K562 (cell line): ENCODE measurements at regions not wholly inside any gene's neighbourhood (a gene's known extent, or its start where the extent isn't known, plus 50 kb on each side); places are given as distances from the start of the nearest gene placed in this dataset.

Experiments
- ATAC-seq: fragments of 200-7000 bp; cut with Tn5 transposase; 3 replicates; pipeline ENCODE4 v1.9.1; 2020; ENCODE audit warnings: moderate library complexity
- BruUV-seq: library from RNA; stranded (reverse); fragments of 400-500 nt; replicated peaks from 2 replicates; lab custom pipeline; 2021; lab: Mats Ljungman, UMichigan
- CTCF ChIA-PET: fragments of 300-600 bp; formaldehyde crosslinking; extraction: SDS; loops from one replicate; lab custom pipeline; 2021; ENCODE audit warnings: low intra/inter-chr PET ratio; lab: Yijun Ruan, JAX
- POLR2A ChIA-PET: fragments of 300-600, 350-650 bp; sonication (Branson Sonifier 250); formaldehyde crosslinking; extraction: SDS; loops from one replicate; lab custom pipeline; 2021; ENCODE audit warnings: antibody characterized with exemption, inconsistent platforms; lab: Yijun Ruan, JAX
- DNase-seq, 4 experiments: peaks; one replicate each; pipeline versions ENCODE4 v3.0.0 to v3.0.0-alpha.2; 2011 to 2018; ENCODE audit warnings: low spot score in 3 of 4, mixed read lengths in 3 of 4; ENCODE audit errors: extremely low read depth in 1 of 4
- FAIRE-seq: peaks from 2 replicates; lab custom pipeline; 2011; peaks lifted over from hg19 to GRCh38; lab: Jason Lieb, UNC
- H2AFZ ChIP-seq: 2 replicates; pipeline ENCODE4 v1.6.0; 2011; ENCODE audit warnings: low read depth, low read length, control low read depth, inconsistent platforms
- H3K27ac ChIP-seq: fragments of 200-600 bp; 3 replicates; pipeline ENCODE4 v1.8.0; 2011; ENCODE audit warnings: low read depth, mild to moderate bottlenecking, control low read depth, inconsistent platforms, low read length, moderate library complexity, mixed read lengths; ENCODE audit errors: extremely low read depth
- H3K27me3 ChIP-seq, 2 experiments: fragments of 300-600 bp in 1 of 2; 2 replicates in 1 of 2; 3 replicates in 1 of 2; pipeline versions ENCODE4 v1.6.0 to v1.8.0; 2011; ENCODE audit warnings: inconsistent platforms in 2 of 2, low read length in 2 of 2, mild to moderate bottlenecking in 1 of 2, mixed read lengths in 1 of 2, moderate library complexity in 1 of 2; ENCODE audit not compliant: control insufficient read depth in 2 of 2, insufficient read depth in 2 of 2
- H3K36me3 ChIP-seq: fragments of 300-600 bp; 3 replicates; pipeline ENCODE4 v1.8.0; 2011; ENCODE audit warnings: mild to moderate bottlenecking, low read length, inconsistent platforms; ENCODE audit not compliant: control insufficient read depth, insufficient read depth
- H3K4me1 ChIP-seq, 2 experiments: fragments of 200-600 bp in 1 of 2; replicated peaks in 1 of 2; 2 replicates in 1 of 2; 3 replicates in 1 of 2; pipeline versions ENCODE4 v1.5.1 to v1.8.0; 2011; ENCODE audit warnings: inconsistent platforms in 2 of 2, low read length in 2 of 2, mild to moderate bottlenecking in 1 of 2, mixed read lengths in 1 of 2, moderate library complexity in 1 of 2; ENCODE audit not compliant: control insufficient read depth in 2 of 2, insufficient read depth in 2 of 2
- H3K4me2 ChIP-seq: 2 replicates; pipeline ENCODE4 v1.6.1; 2011; ENCODE audit warnings: low read length, control low read depth, inconsistent platforms, mixed read lengths; ENCODE audit not compliant: insufficient read depth
- H3K4me3 ChIP-seq: fragments of 200-600 bp; sonication (generic), shearing (Covaris generic); 2 replicates; pipeline ENCODE4 v1.5.1; 2016; ENCODE audit warnings: control low read depth, inconsistent platforms
- H3K79me2 ChIP-seq: fragments of 200-600 bp; 3 replicates; pipeline ENCODE4 v1.8.0; 2011; ENCODE audit warnings: low read length, inconsistent platforms; ENCODE audit not compliant: control insufficient read depth, insufficient read depth
- H3K9ac ChIP-seq, 2 experiments: 2 replicates each; pipeline versions ENCODE4 v1.6.0 to v1.6.1; 2011; ENCODE audit warnings: low read depth in 2 of 2, low read length in 2 of 2, control low read depth in 1 of 2, inconsistent platforms in 1 of 2, mild to moderate bottlenecking in 1 of 2, mixed read lengths in 1 of 2; ENCODE audit not compliant: insufficient read depth in 1 of 2
- H3K9me1 ChIP-seq: one replicate; pipeline ENCODE4 v1.6.0; 2011; ENCODE audit warnings: inconsistent platforms, mild to moderate bottlenecking, low read length, moderate library complexity; ENCODE audit not compliant: control insufficient read depth, insufficient read depth
- H3K9me3 ChIP-seq: replicated peaks from 2 replicates; pipeline ENCODE4 v1.5.1; 2011; ENCODE audit warnings: low read depth, low read length, inconsistent platforms; ENCODE audit not compliant: control insufficient read depth, insufficient read depth
- H4K20me1 ChIP-seq: replicated peaks from 2 replicates; pipeline ENCODE4 v1.6.1; 2011; ENCODE audit warnings: low read length, inconsistent platforms, mixed read lengths; ENCODE audit not compliant: control insufficient read depth, insufficient read depth
- BRD9 ChIP-seq: fragments of 450-650 bp; IDR thresholded peaks from 2 replicates; pipeline ENCODE4 v1.6.1; 2018; ENCODE audit warnings: low read depth; ENCODE audit not compliant: partially characterized antibody
- CHD4 ChIP-seq: fragments of 200-600 bp; sonication (generic); IDR thresholded peaks from 3 replicates; pipeline ENCODE4 v1.6.1; 2012; ENCODE audit warnings: low read depth, mild to moderate bottlenecking, mixed read lengths, low read length, inconsistent platforms; ENCODE audit not compliant: insufficient read depth, insufficient replicate concordance, poor library complexity, severe bottlenecking
- NCOA6 ChIP-seq: fragments of 450-650 bp; IDR thresholded peaks from 2 replicates; pipeline ENCODE4 v1.6.1; 2017; ENCODE audit warnings: mild to moderate bottlenecking
- POLR3A ChIP-seq: IDR thresholded peaks from 2 replicates; pipeline ENCODE4 v1.6.1; 2011; ENCODE audit warnings: borderline replicate concordance, mild to moderate bottlenecking, moderate library complexity; ENCODE audit not compliant: insufficient read length, insufficient read depth; ENCODE audit errors: extremely low read depth
- RCOR1 ChIP-seq, 2 experiments: IDR thresholded peaks; 2 replicates each; pipeline ENCODE4 v1.6.1; 2012; ENCODE audit warnings: low read depth in 2 of 2, low read length in 2 of 2, borderline replicate concordance in 1 of 2, improper control_type of control experiment in 1 of 2
- SUPT5H ChIP-seq: fragments of 450-650 bp; IDR thresholded peaks from 2 replicates; pipeline ENCODE4 v1.6.1; 2016
- WGBS: fragments of 100-300 bp; shearing (Covaris generic); methylation state at CpG from one replicate; pipeline ENCODE4 v1.1.6; 2016; ENCODE audit warnings: low coverage, mixed read lengths; ENCODE audit not compliant: insufficient coverage; ENCODE audit errors: missing lambda C conversion rate; 5-methylcytosine and 5-hydroxymethylcytosine counted together
- in situ Hi-C: fragments of 300-500 bp; cut with MboI; formaldehyde crosslinking; loops from 4 replicates; pipeline ENCODE4 v1.15.0; 2018; ENCODE audit warnings: inconsistent platforms, mixed read lengths
- intact Hi-C: fragments of 100-400 bp; cut with micrococcal nuclease; formaldehyde crosslinking; loops from 2 replicates; pipeline ENCODE4 v1.14.2; 2022
- TF ChIP-seq, protein P1 (sequence below): fragments of 250-450 bp; sonication (Bioruptor Pico); IDR thresholded peaks from 2 replicates; pipeline ENCODE4 v1.8.0; 2021; ENCODE audit warnings: moderate library complexity, mild to moderate bottlenecking, inconsistent platforms
- TF ChIP-seq, protein P2 (sequence below): IDR thresholded peaks from 2 replicates; pipeline ENCODE4 v1.6.1; 2012; ENCODE audit warnings: low read depth, low read length, improper control_type of control experiment, borderline replicate concordance
- TF ChIP-seq, protein P3 (sequence below): fragments of 250-450 bp; sonication (Bioruptor Pico); IDR thresholded peaks from 2 replicates; pipeline ENCODE4 v1.4.0; 2020; ENCODE audit warnings: mild to moderate bottlenecking, moderate library complexity

DNA sequence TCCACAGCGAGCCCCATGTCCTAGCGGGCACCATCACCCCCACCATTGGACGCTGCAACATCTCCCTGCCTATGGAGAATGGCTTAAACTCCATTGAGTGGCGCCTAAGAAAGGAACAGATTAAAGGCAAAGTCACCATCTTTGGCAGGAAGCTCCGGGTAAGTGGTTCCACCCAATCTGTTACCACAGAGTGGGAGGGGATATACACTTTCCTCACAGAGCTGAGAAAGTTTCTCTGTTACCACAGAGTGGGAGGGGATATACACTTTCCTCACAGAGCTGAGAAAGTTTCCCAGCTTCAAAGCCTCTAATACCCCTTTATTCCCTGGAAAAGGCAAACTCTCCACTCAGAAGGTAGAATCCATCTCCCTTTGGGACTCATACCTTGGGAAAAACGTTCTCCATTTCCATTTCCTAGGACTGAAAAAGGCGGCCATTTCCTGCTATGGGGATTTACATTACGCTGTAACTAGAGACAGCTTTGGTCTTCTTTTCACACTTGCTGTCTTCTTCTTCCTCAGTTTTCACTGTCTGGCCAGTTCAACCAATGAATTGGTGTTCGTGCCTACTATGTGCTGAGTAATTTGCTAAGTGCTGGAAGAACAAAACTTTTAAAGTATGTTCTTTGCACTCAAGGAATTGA is 63.4 kb upstream of the WWC1 start:
- Histone ChIP-seq H3K4me1 (no peaks in the 10 kb centered on the region), H2AFZ (no peak overlapping the region), H3K36me3 (no peaks in the 10 kb centered on the region), H3K79me2 (no peaks in the 10 kb centered on the region), H3K4me3 (no peak overlapping the region), H3K9ac (no peak overlapping the region), H3K27me3 (peaks cover 0 to 2% of the 10 kb centered on the region in 2 experiments; a peak in 2 of 5 replicates), H3K9me1 (no peaks in the 10 kb centered on the region), H3K9me3 (no peaks in the 10 kb centered on the region), H3K27ac (no peak overlapping the region), H3K4me2 (no peak overlapping the region), H4K20me1 (no peaks in the 10 kb centered on the region)
- no TSS peak for BruUV-seq
- in situ Hi-C loops (loop anchor here (10.0 kb wide), 1 partner anchor 503 kb away; no protein-coding TSS in a partner anchor), intact Hi-C loops (no loop called here)
- ATAC-seq (no peak), DNase-seq (no peak), FAIRE-seq (no peak)
- POLR2A ChIA-PET = no interaction called here
- WGBS = 4% methylated on average over 9 of the region's 9 CpGs
- CTCF ChIA-PET = no interaction called here
- TF ChIP-seq RCOR1 (IDR thresholded peaks at IDR 0.05; ENCODE audit: borderline replicate concordance in 1 of 2, low read depth in 2 of 2, low read length in 2 of 2) (no peak), NCOA6 (no peak), POLR3A (no peak), SUPT5H (no peak), BRD9 (no peak), CHD4 (no peak)
- TF ChIP-seq, protein P1, sequence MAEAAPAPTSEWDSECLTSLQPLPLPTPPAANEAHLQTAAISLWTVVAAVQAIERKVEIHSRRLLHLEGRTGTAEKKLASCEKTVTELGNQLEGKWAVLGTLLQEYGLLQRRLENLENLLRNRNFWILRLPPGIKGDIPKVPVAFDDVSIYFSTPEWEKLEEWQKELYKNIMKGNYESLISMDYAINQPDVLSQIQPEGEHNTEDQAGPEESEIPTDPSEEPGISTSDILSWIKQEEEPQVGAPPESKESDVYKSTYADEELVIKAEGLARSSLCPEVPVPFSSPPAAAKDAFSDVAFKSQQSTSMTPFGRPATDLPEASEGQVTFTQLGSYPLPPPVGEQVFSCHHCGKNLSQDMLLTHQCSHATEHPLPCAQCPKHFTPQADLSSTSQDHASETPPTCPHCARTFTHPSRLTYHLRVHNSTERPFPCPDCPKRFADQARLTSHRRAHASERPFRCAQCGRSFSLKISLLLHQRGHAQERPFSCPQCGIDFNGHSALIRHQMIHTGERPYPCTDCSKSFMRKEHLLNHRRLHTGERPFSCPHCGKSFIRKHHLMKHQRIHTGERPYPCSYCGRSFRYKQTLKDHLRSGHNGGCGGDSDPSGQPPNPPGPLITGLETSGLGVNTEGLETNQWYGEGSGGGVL (CRISPR knock-in tag) = no peak
- TF ChIP-seq, protein P2, sequence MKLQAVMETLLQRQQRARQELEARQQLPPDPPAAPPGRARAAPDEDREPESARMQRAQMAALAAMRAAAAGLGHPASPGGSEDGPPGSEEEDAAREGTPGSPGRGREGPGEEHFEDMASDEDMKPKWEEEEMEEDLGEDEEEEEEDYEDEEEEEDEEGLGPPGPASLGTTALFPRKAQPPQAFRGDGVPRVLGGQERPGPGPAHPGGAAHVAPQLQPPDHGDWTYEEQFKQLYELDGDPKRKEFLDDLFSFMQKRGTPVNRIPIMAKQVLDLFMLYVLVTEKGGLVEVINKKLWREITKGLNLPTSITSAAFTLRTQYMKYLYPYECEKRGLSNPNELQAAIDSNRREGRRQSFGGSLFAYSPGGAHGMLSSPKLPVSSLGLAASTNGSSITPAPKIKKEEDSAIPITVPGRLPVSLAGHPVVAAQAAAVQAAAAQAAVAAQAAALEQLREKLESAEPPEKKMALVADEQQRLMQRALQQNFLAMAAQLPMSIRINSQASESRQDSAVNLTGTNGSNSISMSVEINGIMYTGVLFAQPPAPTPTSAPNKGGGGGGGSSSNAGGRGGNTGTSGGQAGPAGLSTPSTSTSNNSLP = no peak
- TF ChIP-seq, protein P3, sequence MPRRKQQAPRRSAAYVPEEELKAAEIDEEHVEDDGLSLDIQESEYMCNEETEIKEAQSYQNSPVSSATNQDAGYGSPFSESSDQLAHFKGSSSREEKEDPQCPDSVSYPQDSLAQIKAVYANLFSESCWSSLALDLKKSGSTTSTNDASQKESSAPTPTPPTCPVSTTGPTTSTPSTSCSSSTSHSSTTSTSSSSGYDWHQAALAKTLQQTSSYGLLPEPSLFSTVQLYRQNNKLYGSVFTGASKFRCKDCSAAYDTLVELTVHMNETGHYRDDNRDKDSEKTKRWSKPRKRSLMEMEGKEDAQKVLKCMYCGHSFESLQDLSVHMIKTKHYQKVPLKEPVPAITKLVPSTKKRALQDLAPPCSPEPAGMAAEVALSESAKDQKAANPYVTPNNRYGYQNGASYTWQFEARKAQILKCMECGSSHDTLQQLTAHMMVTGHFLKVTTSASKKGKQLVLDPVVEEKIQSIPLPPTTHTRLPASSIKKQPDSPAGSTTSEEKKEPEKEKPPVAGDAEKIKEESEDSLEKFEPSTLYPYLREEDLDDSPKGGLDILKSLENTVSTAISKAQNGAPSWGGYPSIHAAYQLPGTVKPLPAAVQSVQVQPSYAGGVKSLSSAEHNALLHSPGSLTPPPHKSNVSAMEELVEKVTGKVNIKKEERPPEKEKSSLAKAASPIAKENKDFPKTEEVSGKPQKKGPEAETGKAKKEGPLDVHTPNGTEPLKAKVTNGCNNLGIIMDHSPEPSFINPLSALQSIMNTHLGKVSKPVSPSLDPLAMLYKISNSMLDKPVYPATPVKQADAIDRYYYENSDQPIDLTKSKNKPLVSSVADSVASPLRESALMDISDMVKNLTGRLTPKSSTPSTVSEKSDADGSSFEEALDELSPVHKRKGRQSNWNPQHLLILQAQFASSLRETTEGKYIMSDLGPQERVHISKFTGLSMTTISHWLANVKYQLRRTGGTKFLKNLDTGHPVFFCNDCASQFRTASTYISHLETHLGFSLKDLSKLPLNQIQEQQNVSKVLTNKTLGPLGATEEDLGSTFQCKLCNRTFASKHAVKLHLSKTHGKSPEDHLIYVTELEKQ = no peak
